ENCODE measurements at regions not wholly inside any gene's neighbourhood (a gene's known extent, or its start where the extent isn't known, plus 50 kb on each side); places are given as distances from the start of the nearest gene placed in this dataset.

GRCh38 chr1:8189931-8190483, 127.9 kb upstream of the SLC45A1 start (continued):
- TF ChIP-seq SCMH1 (CRISPR knock-in tag; IDR thresholded peaks at IDR 0.05; ENCODE audit: borderline replicate concordance) (no peak), ZNF124 (CRISPR knock-in tag; IDR thresholded peaks at IDR 0.05) (peak; percentile 28; the same call in 1 of the 2 replicates), SRSF4 (IDR thresholded peaks at IDR 0.05; ENCODE audit: low read depth, low read length, poor library complexity, severe bottlenecking) (no peak), ZNF280B (CRISPR knock-in tag; IDR thresholded peaks at IDR 0.05; ENCODE audit: borderline replicate concordance) (no peak), DZIP1 (CRISPR knock-in tag; IDR thresholded peaks at IDR 0.05) (no peak), MXD4 (CRISPR knock-in tag; IDR thresholded peaks at IDR 0.05) (peak; percentile 71), FOXO4 (CRISPR knock-in tag; conservative IDR thresholded peaks at IDR 0.05) (no peak), ERF (CRISPR knock-in tag; IDR thresholded peaks at IDR 0.05) (peak; percentile 97), GRHL1 (CRISPR knock-in tag; conservative IDR thresholded peaks at IDR 0.05) (no peak), CERS6 (CRISPR knock-in tag; IDR thresholded peaks at IDR 0.05) (no peak), HNRNPLL (IDR thresholded peaks at IDR 0.05; ENCODE audit: low read depth, low read length, poor library complexity, severe bottlenecking) (no peak), ZNF24 (IDR thresholded peaks at IDR 0.05) (peak; percentile 70; the same call in 1 of the 2 replicates), SP140L (CRISPR knock-in tag; IDR thresholded peaks at IDR 0.05; ENCODE audit: borderline replicate concordance) (peak; percentile 34; the same call in 1 of the 2 replicates), ZNF3 (CRISPR knock-in tag; IDR thresholded peaks at IDR 0.05) (peak; percentile 83; the same call in 1 of the 2 replicates), PLSCR1 (CRISPR knock-in tag; IDR thresholded peaks at IDR 0.05; ENCODE audit: borderline replicate concordance) (no peak), RBFOX2 (IDR thresholded peaks at IDR 0.05; ENCODE audit: low read depth, low read length) (peak; percentile 37; the same call in 1 of the 2 replicates), RXRA (CRISPR knock-in tag; IDR thresholded peaks at IDR 0.05) (peak; percentile 98), ZNF276 (CRISPR knock-in tag; IDR thresholded peaks at IDR 0.05; ENCODE audit: low read depth) (no peak)
